OCI-LY1 (cell line): ENCODE measurements at regions not wholly inside any gene's neighbourhood (a gene's known extent, or its start where the extent isn't known, plus 50 kb on each side); places are given as distances from the start of the nearest gene placed in this dataset.

Source experiments
- EZH2 ChIP-seq: fragments of 200-600 bp; sonication (generic), shearing (Covaris generic); IDR thresholded peaks from 2 replicates; pipeline ENCODE4 v1.8.0; 2017; ENCODE audit warnings: borderline replicate concordance, mixed run types, mild to moderate bottlenecking, antibody characterized with exemption, low read length, moderate library complexity, mixed read lengths
- TF ChIP-seq, protein P1 (sequence below): fragments of 200-600 bp; sonication (generic), shearing (Covaris generic); IDR thresholded peaks from 2 replicates; pipeline ENCODE4 v1.5.1; 2017; ENCODE audit warnings: mild to moderate bottlenecking, antibody characterized with exemption, low read length, moderate library complexity, mixed read lengths

DNA sequence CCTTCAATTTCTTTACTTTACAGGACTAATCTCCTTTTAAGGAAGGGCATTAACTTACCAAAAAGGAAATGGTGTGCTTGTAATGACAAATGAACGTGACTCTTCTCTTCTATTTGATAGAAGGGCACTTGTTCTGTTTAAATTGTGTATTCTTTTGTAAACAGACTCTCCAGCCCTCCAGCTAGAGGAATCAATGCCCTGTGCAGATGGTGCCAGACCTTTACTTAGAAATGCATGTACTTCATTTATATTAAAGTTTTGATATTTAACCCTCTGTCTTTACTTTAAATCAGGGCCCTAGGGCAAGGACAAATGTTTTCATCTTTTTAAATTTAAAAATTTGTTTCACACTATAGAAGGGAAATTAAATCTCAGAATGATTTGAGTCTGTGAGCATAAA is 355.1 kb downstream of the GBE1 start:
- TF ChIP-seq EZH2: no peak
- TF ChIP-seq, protein P1, sequence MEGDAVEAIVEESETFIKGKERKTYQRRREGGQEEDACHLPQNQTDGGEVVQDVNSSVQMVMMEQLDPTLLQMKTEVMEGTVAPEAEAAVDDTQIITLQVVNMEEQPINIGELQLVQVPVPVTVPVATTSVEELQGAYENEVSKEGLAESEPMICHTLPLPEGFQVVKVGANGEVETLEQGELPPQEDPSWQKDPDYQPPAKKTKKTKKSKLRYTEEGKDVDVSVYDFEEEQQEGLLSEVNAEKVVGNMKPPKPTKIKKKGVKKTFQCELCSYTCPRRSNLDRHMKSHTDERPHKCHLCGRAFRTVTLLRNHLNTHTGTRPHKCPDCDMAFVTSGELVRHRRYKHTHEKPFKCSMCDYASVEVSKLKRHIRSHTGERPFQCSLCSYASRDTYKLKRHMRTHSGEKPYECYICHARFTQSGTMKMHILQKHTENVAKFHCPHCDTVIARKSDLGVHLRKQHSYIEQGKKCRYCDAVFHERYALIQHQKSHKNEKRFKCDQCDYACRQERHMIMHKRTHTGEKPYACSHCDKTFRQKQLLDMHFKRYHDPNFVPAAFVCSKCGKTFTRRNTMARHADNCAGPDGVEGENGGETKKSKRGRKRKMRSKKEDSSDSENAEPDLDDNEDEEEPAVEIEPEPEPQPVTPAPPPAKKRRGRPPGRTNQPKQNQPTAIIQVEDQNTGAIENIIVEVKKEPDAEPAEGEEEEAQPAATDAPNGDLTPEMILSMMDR: no peak
